UCSD-AML1 (cell line): ENCODE measurements at regions not wholly inside any gene's neighbourhood (a gene's known extent, or its start where the extent isn't known, plus 50 kb on each side); places are given as distances from the start of the nearest gene placed in this dataset.
"Not testable (repeated sequence)": the region's sequence is repeated elsewhere in the genome, so short reads cannot be mapped to it uniquely, and the experiment has no call there.

Source experiments
- DNase-seq: peaks from one replicate; lab custom pipeline; 2025; ENCODE audit not compliant: unreplicated experiment; lab: John Stamatoyannopoulos, UW

GRCh38 chr5:34096033-34096432 is 53.0 kb upstream of the C1QTNF3 start:
- not testable (repeated sequence) for DNase-seq

- not testable (repeated sequence) for DNase-seq
Measured at GRCh38 chr5:34099891-34100290, 56.9 kb upstream of the C1QTNF3 start.

GRCh38 chr5:34101567-34101966 is 58.6 kb upstream of the C1QTNF3 start:
- DNase-seq = not testable (repeated sequence)

- not testable (repeated sequence) for DNase-seq
Measured at GRCh38 chr5:34108897-34109296, 65.9 kb upstream of the C1QTNF3 start.

- DNase-seq = not testable (repeated sequence)
Measured at GRCh38 chr5:34124280-34124679, 81.3 kb upstream of the C1QTNF3 start.

GRCh38 chr5:34125354-34125753 is 82.3 kb upstream of the C1QTNF3 start:
- not testable (repeated sequence) for DNase-seq

GRCh38 chr5:34126741-34127140 is 83.7 kb upstream of the C1QTNF3 start:
- DNase-seq = not testable (repeated sequence)

- DNase-seq = not testable (repeated sequence)
Measured at GRCh38 chr5:34127818-34128217, 84.8 kb upstream of the C1QTNF3 start.

- not testable (repeated sequence) for DNase-seq
Measured at GRCh38 chr5:34128890-34129289, 85.9 kb upstream of the C1QTNF3 start.

GRCh38 chr5:34154988-34155387 is 112.0 kb upstream of the C1QTNF3 start:
- DNase-seq = not testable (repeated sequence)

GRCh38 chr5:34156703-34157414 is 113.8 kb upstream of the C1QTNF3 start:
- not testable (repeated sequence) for DNase-seq

GRCh38 chr5:34160904-34161303 is 117.9 kb upstream of the C1QTNF3 start:
- not testable (repeated sequence) for DNase-seq

GRCh38 chr5:34171398-34171797 is 128.4 kb upstream of the C1QTNF3 start:
- DNase-seq = not testable (repeated sequence)

- not testable (repeated sequence) for DNase-seq
Measured at GRCh38 chr5:34179453-34180190, 136.6 kb upstream of the C1QTNF3 start.

- DNase-seq = not testable (repeated sequence)
Measured at GRCh38 chr5:34180225-34180624, 137.2 kb upstream of the C1QTNF3 start.

- DNase-seq = not testable (repeated sequence)
Measured at GRCh38 chr5:34180940-34181614, 138.1 kb upstream of the C1QTNF3 start.

- not testable (repeated sequence) for DNase-seq
Measured at GRCh38 chr5:34185005-34185404, 142.0 kb upstream of the C1QTNF3 start.

GRCh38 chr5:34185572-34185971 is 142.6 kb upstream of the C1QTNF3 start:
- DNase-seq = not testable (repeated sequence)

- DNase-seq = not testable (repeated sequence)
Measured at GRCh38 chr5:34186108-34186507, 143.1 kb upstream of the C1QTNF3 start.

GRCh38 chr5:34186865-34187264 is 143.9 kb upstream of the C1QTNF3 start:
- not testable (repeated sequence) for DNase-seq

GRCh38 chr5:34187441-34187840 is 144.4 kb upstream of the C1QTNF3 start:
- not testable (repeated sequence) for DNase-seq
